HUES48 (cell line): ENCODE measurements at regions not wholly inside any gene's neighbourhood (a gene's known extent, or its start where the extent isn't known, plus 50 kb on each side); places are given as distances from the start of the nearest gene placed in this dataset.
"Not testable (repeated sequence)": the region's sequence is repeated elsewhere in the genome, so short reads cannot be mapped to it uniquely, and the experiment has no call there.

Source experiments
- H3K27ac ChIP-seq: one replicate; pipeline ENCODE4 v1.7.0; 2013; ENCODE audit warnings: low read depth, low read length, inconsistent platforms
- H3K27me3 ChIP-seq: 2 replicates; pipeline ENCODE4 v1.6.1; 2013; ENCODE audit warnings: mild to moderate bottlenecking, low read length; ENCODE audit not compliant: control insufficient read depth, insufficient read depth
- H3K36me3 ChIP-seq: 2 replicates; pipeline ENCODE4 v1.6.1; 2013; ENCODE audit warnings: low read length; ENCODE audit not compliant: control insufficient read depth, insufficient read depth
- H3K4me1 ChIP-seq: 2 replicates; pipeline ENCODE4 v1.6.1; 2013; ENCODE audit warnings: mild to moderate bottlenecking, low read length; ENCODE audit not compliant: control insufficient read depth, insufficient read depth
- H3K4me3 ChIP-seq: 2 replicates; pipeline ENCODE4 v1.5.1; 2013; ENCODE audit warnings: mild to moderate bottlenecking, low read depth, low read length
- H3K9ac ChIP-seq: 2 replicates; pipeline ENCODE4 v1.6.1; 2013; ENCODE audit warnings: mild to moderate bottlenecking, low read depth, low read length, moderate library complexity
- H3K9me3 ChIP-seq: 2 replicates; pipeline ENCODE4 v1.6.1; 2013; ENCODE audit warnings: low read length; ENCODE audit not compliant: control insufficient read depth, insufficient read depth

DNA sequence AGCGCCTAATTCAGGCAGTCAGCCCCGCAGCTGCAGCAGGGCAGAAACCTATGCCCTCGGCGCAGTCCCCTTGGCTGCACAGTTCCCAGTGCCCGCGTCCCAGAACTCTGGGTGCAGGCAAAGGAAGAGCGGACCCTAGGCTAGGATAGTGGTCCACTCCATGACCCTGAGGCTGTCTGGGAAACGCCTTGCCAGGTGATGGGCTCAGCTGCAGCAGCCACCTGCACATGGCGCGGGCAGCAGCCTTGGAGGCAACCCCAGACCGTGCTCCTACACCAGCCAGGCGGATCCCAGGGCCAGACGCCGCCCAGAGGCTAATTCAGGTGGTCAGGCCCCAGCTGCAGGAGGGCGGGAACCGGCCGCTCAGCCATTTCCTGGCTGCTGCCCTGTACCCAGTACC, 83.0 kb downstream of the POTEC start:
- H3K4me1 ChIP-seq, H3K27me3 ChIP-seq, H3K27ac ChIP-seq, H3K4me3 ChIP-seq, H3K9me3 ChIP-seq, H3K9ac ChIP-seq, H3K36me3 ChIP-seq: not testable (repeated sequence)

DNA sequence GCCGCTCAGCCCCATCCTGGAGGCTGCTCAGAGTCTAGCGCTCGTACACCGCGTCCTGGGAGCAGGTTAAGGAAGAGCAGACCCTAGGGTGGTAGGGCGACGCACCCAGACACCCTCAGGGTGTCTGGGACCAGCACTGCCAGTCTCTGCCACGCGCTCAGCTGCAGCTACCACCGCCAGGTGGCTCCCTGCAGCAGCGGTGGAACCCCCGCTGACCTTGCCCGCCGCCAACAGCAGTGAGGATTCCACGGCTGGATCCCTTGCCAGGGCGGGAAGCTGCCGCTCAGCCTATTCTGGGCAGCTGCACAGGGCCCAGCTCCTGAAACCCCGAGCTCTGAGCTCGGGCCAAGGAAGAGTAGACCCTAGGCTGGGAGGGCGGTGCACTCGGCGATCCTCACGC, 83.6 kb downstream of the POTEC start:
- not testable (repeated sequence) for H3K36me3 ChIP-seq, H3K9me3 ChIP-seq, H3K4me3 ChIP-seq, H3K9ac ChIP-seq, H3K4me1 ChIP-seq, H3K27me3 ChIP-seq, H3K27ac ChIP-seq

DNA sequence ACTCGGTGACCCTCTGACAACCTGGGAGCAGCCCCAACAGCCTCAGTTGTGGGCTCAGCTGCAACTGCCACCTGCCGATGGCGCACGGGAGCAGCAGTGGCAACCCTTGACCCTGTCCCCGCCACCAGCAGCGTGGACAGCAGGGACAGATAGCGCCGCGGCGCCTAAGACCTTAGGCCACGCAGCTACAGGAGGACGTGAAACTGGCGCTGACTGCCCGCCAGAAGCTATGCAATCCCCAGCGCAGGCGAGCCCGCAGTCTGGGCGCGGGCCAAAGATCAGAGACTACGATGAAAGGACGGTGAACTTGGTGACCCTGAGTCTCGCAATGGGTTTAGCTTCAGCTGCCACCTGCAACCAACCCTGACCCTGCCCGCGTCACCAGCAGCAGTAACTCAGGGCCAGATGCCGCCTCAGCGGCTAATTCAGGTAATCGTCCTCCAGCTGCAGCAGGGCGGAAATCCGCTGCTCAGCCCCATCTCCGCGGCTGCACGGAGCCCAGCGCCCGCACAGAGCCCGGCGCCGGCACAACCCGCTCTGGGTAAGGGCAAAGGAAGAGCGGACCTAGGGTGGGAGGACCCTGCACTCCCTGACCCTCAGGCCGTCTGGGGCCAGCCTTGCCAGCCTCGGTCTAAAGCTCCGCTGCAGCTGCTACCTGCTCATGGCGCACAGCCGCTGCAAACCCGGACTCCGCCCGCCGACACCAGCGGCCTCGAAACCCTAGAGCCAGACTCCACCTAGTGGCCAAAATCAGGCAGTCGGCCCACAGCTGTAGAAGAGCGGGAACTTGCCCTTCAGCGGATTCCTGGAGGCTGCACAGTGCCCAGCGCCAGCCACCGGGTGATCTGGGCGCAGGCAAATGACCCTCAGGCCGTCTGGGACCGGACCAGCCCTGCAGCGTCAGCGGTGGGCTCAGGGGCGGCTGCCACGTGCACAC, 85.1 kb downstream of the POTEC start:
- not testable (repeated sequence) for H3K36me3 ChIP-seq, H3K9me3 ChIP-seq, H3K4me1 ChIP-seq, H3K27me3 ChIP-seq, H3K27ac ChIP-seq, H3K9ac ChIP-seq, H3K4me3 ChIP-seq

GRCh38 chr18:14450637-14451009, 92.8 kb downstream of the POTEC start:
- H3K27me3 ChIP-seq, H3K9me3 ChIP-seq, H3K9ac ChIP-seq, H3K4me1 ChIP-seq, H3K36me3 ChIP-seq, H3K27ac ChIP-seq, H3K4me3 ChIP-seq: not testable (repeated sequence)

GRCh38 chr18:14449995-14450636, 93.3 kb downstream of the POTEC start:
- not testable (repeated sequence) for H3K9ac ChIP-seq, H3K36me3 ChIP-seq, H3K27ac ChIP-seq, H3K4me3 ChIP-seq, H3K9me3 ChIP-seq, H3K4me1 ChIP-seq, H3K27me3 ChIP-seq

DNA sequence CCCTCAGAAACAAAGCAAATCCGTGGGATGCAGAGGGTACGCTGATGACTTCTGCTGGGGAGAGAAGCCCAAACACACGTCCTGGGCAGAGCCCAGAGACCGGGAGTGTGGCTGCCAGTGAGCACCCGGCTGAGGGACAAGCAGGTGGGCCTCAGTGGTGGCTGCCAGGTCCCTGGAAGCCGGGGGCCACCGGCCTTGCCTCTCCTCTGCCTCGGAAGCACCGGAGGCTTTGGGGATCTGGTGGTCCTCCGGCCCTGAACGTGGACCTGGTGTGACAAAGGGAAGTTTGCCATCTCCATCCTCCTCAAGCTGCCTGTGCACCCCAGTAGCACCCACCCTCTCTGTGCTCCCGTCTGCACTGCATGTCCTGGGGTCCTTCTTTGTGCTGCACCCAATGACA, 94.3 kb downstream of the POTEC start:
- H3K27me3 ChIP-seq, H3K4me3 ChIP-seq, H3K4me1 ChIP-seq, H3K9ac ChIP-seq, H3K9me3 ChIP-seq, H3K36me3 ChIP-seq, H3K27ac ChIP-seq: not testable (repeated sequence)

GRCh38 chr18:14447715-14448114, 95.7 kb downstream of the POTEC start:
- H3K27me3 ChIP-seq, H3K9ac ChIP-seq, H3K36me3 ChIP-seq, H3K4me3 ChIP-seq, H3K9me3 ChIP-seq, H3K27ac ChIP-seq, H3K4me1 ChIP-seq: not testable (repeated sequence)

DNA sequence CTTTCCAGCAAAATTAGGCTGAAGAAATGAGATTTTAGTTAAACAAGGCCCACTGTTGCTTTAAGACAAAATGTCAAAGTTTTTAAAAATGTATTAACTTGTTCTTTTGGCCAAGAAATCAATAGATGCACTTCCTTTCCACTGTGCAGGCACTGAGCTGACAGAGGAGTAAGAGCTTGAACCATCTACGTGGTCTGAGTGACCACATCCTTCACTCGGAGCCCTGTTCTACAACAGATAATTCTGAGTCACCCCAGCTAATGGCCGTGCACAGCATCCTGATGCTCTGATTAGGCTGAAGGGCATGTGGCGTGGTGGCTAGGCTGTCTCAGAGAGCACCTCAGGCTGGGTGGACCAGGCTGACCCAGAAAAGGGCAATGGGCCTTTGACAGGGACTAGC, 107.9 kb downstream of the POTEC start:
- not testable (repeated sequence) for H3K27me3 ChIP-seq, H3K9me3 ChIP-seq, H3K36me3 ChIP-seq, H3K4me1 ChIP-seq, H3K9ac ChIP-seq, H3K4me3 ChIP-seq, H3K27ac ChIP-seq

DNA sequence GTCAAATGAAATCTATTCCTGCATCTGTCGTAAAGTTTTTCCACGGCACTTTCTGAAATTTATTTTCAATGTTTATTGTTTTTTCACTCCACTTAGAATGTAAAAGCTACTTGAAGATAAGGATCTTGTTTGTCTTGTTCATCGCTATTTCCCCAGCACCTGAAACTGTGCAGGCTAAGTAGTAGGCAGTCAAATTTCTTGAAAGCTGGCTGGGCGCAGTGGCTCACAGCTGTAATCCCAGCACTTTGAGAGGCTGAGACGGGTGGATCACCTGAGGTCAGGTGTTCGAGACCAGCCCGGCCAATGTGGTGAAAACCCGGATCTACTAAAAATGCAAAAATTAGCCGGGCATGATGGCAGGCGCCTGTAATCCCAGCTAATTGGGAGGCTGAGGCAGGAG, 111.0 kb downstream of the POTEC start:
- not testable (repeated sequence) for H3K4me1 ChIP-seq, H3K27ac ChIP-seq, H3K9ac ChIP-seq, H3K4me3 ChIP-seq, H3K9me3 ChIP-seq, H3K36me3 ChIP-seq, H3K27me3 ChIP-seq

GRCh38 chr18:14431031-14431521, 112.3 kb downstream of the POTEC start:
- not testable (repeated sequence) for H3K36me3 ChIP-seq, H3K27me3 ChIP-seq, H3K9me3 ChIP-seq, H3K27ac ChIP-seq, H3K9ac ChIP-seq, H3K4me1 ChIP-seq
- H3K4me3 ChIP-seq = peak overlapping the region; percentile 46; the same call in 1 of the 2 replicates

- peaks cover 11% of the 10 kb centered on the region for H3K9me3 ChIP-seq
- H3K36me3 ChIP-seq, H3K9ac ChIP-seq, H3K27ac ChIP-seq, H3K27me3 ChIP-seq, H3K4me1 ChIP-seq, H3K4me3 ChIP-seq: not testable (repeated sequence)
Observed at GRCh38 chr18:14415806-14416205, 127.6 kb downstream of the POTEC start.
